ENCODE measurements at regions not wholly inside any gene's neighbourhood (a gene's known extent, or its start where the extent isn't known, plus 50 kb on each side); places are given as distances from the start of the nearest gene placed in this dataset.

DNA sequence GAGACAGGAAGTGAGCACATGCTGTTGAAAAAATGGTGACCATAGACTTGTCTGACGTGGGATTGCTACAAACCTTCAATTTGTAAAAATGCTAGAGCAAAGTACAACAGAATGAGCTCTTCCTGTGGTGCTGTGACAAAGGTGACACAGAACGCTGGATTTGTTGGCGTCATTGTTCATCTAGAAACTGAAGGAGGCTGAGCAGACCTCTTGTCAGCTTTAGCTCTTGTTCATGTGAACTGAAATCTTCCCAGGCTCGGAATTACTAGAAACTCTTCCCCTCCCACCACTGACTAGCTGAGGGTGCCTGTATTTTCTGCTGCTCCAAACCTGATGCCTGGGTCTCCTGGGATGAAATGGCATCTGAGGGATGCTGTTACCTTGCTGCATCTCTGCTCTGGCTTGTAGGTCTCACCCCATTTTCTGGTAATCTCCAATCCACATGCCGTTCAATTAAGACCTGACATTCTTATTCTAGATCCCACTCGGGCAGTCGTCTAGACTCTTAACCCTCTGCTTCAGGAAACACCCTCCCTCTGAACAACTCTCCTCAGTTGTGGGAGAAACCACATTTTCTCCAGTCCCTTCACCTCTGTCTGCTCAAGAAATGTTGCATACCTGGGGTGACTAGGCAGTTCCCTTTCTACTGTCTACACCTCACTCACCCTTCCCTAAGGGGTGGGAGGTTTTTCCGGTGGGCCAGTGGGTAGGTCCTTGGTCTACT lies 349.3 kb downstream of the CXCL12 start:
- TF ChIP-seq CTCF (IDR thresholded peaks at IDR 0.05), result no peak
- TF ChIP-seq POLR2A (IDR thresholded peaks at IDR 0.05), result no peak
- TF ChIP-seq POLR2AphosphoS5 (IDR thresholded peaks at IDR 0.05), result no peak
